PC-3 (cell line): ENCODE measurements at regions not wholly inside any gene's neighbourhood (a gene's known extent, or its start where the extent isn't known, plus 50 kb on each side); places are given as distances from the start of the nearest gene placed in this dataset.

Experiments used
- CTCF ChIP-seq: fragments of 300-600 bp; sonication (generic); conservative IDR thresholded peaks from 2 replicates; pipeline ENCODE4 v1.5.1; 2017; ENCODE audit warnings: antibody characterized with exemption, low read depth, mild to moderate bottlenecking, low read length
- EZH2 ChIP-seq: fragments of 300-600 bp; sonication (generic); IDR thresholded peaks from one replicate; pipeline ENCODE4 v1.6.1; 2017; ENCODE audit warnings: antibody characterized with exemption, mild to moderate bottlenecking, low read length; ENCODE audit not compliant: unreplicated experiment
- EZH2phosphoT487 ChIP-seq: fragments of 300-600 bp; sonication (generic); IDR thresholded peaks from 2 replicates; pipeline ENCODE4 v1.6.1; 2018; ENCODE audit warnings: mild to moderate bottlenecking, antibody characterized with exemption, low read length, borderline replicate concordance

GRCh38 chr2:20108655-20109396 is 57.4 kb upstream of the LAPTM4A start:
- TF ChIP-seq CTCF (no peak), EZH2 (no peak), EZH2phosphoT487 (no peak)
